HG03565 (cell line): ENCODE measurements at regions not wholly inside any gene's neighbourhood (a gene's known extent, or its start where the extent isn't known, plus 50 kb on each side); places are given as distances from the start of the nearest gene placed in this dataset.

Experiments
- ATAC-seq: cut with Tn5 transposase; IDR thresholded peaks from one replicate; pipeline ENCODE4 v1.9.1; 2021; ENCODE audit warnings: mild to moderate bottlenecking, moderate library complexity; ENCODE audit not compliant: unreplicated experiment

DNA sequence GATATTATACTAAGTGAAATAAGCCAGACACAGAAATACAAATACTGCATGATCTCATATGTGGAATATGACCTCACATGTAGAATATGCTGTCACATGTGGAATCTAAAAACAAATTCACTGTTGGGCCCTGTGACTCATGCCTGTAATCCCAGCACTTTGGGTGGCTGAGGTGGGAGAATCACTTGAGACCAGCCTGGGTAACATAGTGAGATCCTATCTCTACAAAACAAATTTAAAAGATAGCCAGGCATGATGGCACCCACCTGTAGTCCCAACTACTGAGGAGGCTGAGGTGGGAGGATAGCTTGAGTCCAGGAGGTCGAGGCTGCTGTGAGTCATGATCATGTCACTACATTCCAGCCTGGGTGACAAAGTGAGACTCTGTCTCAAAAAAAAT is 160.3 kb downstream of the PTEN start:
- no peak for ATAC-seq

DNA sequence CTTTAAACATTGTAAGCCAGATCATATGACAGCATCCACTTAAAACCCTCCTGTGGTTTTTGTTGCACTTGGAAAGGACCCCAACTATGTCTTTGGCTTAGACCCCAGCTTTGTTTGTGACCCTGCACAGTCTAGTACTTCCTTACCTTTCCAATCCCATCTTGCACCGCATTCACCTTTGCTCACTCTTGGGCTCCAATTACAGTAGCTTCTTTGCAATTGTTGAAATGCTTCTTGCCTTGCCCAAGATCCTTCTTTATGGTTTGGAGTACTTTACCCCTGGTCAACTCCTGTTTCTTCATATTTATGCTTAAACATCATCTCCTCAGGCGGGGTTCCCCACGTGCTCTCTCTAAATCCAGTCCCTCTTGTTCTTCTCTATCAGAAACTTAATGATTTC is 162.6 kb downstream of the PTEN start:
- ATAC-seq, result no peak

DNA sequence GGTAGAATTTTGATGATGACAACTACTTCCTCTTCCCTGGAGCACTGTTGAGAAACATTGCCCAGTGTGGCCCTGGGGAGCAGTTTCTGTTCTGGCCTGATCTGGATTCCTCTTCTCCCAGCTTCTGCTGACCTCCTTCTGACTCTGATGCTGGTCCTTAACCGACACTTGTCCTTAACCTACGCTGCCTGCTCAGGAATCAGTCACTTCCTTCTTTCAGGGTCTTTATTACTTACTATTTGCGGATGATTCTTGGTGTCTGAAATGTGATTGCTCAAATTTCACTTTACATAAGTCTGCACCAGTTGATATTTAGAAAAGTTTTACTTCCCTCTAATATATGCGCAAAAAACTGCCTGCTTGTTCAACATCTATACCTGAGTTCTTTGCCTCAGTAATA is 164.1 kb downstream of the PTEN start:
- no peak for ATAC-seq

DNA sequence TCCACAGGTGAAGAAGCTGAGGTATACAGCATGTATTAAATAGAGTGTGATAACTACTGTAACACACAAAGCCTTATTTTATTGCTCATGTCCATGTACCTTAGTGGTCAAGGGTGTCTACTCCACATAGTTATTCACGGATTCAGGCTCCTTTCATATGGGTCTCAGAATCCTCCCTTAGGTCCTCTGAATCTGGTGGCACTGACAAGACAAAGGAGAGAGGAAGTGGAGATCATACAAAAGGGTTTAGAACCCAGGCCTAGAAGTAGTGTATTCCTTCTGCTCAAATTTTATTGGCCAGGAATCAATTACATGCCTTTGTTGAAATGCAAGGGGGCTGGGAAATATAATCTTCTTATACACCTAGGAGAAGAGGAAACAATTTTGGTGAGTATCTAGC is 164.6 kb downstream of the PTEN start:
- ATAC-seq, result no peak

DNA sequence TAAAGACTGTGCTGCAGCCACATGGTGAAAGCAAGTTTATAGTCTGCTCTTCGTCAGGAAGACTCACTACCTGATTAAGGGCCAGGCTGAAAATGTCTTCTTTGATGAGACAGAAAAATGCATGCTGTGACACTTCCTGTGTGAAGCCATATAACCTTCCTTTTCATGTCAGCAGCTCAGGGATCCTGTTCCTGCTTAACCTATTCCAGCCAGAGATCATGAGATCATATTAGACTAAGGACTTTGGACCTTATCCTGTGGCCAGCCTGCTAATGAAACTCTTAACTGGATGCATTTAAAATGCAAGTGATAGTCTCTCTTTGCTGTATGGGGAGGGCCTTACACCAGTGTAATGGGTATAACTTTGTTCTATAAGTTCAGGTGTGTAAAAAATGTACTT is 165.2 kb downstream of the PTEN start:
- ATAC-seq, result no peak

DNA sequence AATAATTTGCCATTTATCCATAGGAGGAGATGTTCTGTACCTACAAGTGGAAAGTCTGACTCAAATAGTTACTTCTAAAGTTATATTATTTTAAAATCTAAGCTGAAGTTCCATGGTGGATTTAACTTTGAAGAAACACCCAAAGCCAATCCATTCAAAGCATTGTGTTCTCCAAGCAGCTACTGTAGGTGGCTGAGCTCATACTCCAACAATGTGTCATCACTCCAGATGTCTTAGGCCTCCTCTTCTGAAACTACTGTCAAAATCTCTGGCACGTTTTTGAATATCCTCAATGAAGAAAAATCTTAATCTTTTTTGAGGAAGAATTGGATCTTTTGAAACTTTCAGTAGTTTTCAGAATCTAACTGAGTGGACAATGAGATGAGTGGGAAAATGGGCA is 169.1 kb downstream of the PTEN start:
- no peak for ATAC-seq

DNA sequence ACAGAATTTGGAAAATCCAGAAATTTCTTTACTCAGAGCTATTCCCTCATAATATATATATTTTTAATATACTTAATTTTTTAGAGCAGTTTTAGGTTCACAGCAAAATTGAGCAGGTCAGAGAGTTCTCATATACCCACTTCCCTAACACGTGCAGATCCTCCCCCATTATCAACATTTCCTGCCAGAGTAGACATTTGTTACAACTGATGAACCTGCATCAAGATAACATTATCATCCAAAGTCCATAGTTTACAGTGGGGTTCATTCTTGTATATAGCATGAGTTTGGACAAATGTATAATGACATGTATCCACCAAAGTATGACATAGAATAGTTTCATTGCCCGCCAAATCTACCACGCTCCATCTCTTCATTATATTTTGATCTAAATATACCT is 170.0 kb downstream of the PTEN start:
- no peak for ATAC-seq

DNA sequence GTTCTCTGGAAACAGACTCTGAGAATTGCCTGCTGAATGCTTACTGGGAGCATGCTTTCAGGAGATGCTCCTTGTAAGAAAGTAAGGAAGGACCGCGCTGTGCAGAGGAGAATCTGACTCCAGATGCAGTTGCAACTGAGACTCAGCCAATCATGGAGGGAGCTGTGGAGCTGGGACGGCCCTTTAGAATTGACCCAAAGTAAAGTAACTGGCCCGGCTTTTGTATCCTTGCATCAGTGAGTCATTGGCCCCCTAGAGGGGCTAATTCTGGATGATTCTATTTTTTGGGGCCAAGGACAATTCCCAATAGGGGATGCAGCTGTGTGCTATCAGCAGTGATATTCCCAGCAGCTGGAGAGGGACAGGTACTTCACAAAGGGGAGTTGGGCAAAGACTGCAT is 170.4 kb downstream of the PTEN start:
- ATAC-seq, result no peak

DNA sequence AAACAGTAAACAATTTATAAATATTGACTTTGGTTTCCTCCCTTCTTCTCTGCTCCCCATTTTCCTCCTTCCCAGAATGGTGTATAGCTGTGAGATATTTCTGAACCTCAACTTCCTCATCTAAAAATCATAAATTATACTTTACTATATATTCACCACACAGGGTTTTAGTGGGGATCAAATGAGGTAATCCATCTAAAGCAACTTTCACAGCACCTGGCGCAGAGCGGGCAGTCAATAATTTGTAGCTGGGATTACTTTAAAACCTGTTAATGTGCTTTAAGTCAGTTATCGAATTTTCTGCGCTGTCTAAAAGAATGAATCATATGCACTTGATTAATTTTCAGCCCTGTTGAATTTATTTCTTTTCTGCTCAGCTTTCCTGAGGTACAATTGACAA is 172.7 kb downstream of the PTEN start:
- no peak for ATAC-seq

DNA sequence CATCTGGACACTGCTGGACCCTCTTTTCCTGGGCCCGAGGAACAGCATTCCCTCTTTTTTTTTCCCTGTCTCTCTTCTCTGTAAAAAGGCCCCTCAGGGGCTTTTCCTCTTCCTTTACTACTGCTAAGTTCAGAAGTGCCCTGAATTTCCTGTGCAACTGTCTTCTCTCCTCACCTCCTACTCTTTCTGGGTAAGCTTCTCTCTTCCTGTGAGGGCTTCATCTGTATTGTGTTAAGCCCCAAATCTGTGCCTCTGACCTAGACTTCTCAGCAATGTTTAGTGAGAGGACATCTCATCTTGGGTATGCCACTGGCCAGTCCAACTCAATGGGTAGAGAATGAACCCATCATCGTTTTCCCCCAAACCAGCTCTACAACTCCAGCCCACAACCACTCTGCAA is 174.2 kb downstream of the PTEN start:
- ATAC-seq, result no peak

DNA sequence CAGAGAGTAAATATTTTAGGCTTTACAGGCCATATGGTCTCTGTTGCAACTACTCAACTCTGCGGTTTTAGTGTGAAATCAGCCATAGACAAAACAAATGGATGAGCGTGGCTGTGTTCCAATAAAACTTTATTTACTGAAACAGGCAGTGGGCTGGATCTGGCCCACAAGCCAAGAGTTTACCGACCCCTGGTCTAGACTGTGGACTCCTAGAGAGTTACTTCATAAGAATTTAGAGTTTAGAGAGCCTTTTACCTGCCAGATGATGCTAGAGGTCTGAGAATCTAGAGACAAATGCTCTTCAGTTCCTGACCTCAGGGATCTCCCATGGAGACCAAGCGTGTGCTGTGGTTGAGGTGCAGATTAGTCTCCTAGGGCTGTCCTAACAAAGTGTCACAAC is 174.8 kb downstream of the PTEN start:
- no peak for ATAC-seq

DNA sequence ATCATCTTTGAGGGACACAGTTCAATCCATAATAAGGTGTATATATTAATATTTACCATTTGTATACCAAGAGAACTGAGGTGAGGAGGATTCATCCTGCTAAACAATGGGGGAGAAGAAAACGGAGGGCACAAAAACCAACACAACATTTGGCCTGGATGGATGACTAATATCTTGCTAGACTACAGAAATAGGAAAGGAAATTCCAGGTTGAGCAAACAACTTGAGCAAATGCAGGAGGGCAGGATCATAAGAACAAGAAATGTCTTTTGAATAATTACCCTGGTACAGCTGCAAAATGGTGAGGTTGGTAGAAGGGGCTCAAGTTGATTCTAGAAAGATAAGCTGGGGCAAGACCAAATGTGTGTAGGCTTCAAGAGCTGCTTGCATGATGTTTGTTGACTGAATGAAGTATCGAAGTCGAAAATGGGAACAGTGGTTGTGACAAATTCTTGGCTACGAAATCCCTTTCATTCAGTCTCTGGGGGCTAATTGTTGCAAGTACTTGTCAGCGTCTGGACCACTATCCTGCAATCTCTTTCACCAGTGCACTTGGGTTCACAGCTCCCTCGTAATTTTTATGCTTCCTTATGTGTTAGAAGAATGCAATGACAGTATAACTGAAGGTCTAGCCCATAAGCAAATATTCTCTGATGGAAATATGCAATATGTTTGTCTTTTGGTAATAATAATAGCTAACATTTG is 176.2 kb downstream of the PTEN start:
- no peak for ATAC-seq

DNA sequence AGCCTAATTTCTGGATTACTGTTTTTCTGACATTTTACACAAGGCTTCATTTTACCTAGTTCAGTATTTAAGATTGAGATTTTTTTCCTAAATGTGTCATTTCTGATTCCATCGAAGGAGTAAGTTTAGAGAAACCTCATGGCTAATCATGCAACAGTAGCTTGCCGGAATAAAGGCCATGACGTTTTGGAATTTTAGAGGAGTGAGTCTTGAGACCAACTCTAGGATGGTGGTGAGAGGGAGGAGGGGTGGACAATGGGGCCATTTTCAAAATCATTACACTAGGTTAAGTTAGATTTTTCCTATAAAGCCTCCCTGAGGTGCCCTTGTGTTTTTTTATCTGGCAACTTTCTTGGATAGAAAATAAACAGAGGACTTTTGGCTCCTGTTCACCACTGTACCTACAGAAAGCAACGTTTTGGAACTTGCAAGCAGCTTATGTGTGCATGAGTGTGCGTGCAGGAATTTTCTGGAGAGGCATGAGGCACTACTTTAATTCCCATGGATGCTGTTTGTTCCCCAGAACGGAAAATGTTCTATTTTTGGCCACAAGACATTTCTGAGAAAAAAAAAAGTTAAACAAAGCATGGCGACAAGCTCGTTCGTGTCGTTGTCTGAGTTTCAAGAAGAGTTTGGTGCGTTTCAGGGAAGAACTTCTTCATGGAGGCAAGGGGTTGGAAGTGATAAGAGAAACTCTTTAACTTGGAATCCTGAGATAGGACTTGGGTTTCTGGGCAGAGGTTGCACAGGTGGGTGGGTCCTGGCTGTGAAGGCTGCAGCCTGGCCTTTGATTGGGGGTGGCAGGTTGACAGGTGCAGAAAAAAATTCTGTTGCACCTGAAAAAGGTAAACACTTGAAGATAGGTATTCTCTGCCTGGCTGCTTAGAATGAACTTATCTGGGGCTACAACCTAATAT is 178.1 kb downstream of the PTEN start:
- ATAC-seq, result no peak

DNA sequence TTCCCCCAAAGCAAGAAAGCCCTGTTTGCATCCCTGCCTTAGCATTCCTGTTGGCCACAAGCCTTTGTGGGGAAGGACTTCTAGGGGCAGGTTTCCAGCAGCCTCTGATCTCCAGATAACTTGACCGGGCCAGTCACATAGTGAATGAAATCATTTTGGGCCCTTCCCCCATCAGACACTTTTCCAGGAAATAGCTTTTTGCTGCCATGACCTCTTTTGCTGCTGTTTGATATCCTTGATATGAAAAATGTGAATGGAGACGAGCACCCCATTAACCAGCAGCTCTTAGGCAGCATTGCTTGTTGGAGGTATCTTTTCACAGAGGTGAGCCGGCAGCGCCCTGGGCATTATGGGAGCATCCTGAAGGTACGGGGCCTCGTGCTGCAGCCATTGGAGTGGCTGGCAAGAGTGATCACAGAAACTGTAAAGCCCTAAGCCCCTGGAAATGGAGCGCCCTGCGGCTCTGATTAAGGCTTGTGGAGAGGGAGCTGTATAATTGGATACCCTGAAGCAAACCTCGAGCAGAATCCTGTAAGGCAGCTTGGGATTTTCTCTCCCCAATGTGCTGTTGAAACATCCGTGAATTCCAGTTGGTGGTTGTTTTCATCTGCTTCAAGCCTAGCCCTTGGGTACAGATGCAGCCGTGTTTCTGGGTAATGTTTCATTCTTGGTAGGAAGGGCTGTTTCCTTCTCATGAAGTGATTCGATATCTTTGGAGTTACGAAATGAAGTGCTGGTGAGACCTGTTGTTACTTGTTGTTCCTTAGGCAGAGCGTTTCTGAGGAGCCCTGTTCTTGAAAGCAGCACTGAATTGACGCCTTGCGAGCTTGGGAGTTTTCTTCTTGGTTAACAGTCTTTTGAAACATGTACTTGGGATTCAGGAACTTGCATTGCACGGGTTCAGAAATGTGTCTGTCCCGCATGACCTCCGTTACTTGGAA is 179.0 kb downstream of the PTEN start:
- no peak for ATAC-seq

DNA sequence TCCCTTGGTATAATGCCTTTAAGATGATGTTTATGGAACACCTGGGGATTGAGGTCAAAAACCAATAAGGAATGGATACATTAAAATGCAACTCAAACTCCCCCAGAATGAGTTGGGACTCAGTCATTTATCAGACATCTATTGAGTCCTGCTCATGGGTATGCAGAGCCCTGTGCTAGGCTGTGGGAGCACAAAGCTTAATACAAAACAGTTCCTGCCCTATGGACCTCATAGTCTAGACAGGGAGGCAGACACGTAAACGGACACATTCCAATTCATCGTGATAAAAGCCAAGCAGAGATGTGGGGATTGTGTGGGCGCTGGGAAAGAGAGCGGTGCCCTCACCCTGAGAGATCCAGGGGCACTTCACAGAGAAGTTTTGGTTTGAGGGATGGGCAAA is 181.7 kb downstream of the PTEN start:
- no peak for ATAC-seq

DNA sequence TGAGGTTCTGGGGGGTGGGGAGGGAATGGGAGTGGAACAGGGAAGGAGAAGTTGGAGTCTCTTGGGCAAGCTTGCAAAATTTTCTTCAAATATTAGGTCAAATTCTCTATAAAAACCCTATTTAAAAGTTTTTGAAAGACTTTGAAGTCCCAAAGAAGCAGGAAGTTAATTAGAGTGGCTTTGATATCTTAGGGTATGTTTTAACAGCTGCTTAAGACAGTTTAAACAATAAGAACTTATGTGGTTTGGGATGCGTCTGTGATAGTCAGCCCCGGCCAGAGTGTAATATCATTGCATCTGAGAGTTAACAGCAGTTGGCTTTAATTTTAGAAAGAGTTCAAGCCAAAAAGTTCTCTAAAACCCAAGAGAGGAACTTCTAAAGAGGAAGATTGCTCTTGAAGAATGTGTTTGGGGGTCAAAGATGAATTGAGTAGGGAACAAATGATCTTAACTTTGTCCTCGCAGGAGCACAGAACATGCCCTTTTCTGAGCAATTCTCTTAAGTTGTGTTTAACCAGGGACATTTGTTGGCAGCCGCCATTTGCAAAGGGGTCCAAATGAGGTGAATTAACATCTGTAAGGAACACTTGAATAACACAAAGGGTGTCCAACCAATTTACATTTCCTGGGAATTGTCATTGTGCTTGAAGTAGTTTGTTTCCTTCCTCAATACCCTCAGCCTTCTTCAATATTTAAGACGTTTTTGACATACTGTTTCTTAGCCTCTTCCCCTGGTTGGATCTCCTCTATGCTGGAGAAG is 182.4 kb downstream of the PTEN start:
- no peak for ATAC-seq

DNA sequence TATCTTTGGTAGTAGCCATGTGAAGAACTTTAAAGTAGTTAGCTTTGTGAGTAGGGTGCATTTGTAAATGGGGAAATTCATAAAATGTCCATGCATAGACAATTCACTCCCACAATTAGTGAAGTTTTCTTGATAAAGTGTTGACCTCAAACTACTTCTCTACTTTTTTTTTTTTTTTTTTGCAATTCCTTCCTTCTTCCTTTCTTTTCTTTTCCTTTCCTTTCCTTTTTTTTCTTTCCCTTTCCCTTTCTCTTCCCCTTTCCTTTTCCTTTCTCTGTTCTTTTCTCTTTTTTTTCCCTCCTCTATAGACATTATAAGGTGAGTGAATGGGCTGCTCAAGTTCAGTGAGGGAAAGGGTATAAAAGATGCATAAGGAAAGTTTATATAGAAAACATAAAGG is 184.2 kb downstream of the PTEN start:
- ATAC-seq, result no peak

DNA sequence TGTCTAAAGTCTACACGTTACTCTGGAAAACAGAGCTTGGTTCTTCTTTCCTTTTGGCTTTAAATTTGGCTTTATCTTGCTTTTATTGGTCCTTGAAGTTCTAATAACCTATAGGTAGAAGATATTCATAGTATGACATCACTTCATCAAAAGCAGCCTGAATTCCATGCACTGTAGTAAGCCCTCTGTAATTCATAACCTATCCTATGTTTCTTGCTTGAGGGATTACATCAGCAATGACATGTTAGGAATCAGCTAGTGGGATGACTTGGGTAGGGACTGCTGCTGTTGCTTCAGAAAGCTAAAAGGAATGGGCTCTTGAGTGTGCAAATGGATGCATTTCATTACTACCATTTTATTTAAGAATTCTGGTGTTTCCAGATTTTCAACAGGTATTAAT is 184.9 kb downstream of the PTEN start:
- ATAC-seq, result no peak

DNA sequence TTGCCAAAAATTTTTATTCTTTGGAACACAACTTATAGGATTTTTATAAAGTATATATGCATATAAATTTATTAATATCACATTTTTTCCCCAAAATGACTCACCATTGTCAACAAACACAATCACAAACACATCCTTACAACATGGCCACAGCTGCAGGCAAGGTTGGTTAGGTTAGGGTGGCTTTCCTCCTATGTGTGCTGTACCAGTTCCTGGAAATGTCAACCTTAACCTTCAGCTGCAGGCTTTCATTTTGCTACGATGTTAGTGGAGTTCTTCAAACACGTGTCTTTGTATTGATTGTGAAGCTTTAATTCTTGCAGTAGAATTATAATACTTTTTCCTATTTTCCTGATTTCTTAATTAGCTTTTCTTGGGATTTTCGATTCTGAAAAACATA is 185.8 kb downstream of the PTEN start:
- ATAC-seq, result no peak

DNA sequence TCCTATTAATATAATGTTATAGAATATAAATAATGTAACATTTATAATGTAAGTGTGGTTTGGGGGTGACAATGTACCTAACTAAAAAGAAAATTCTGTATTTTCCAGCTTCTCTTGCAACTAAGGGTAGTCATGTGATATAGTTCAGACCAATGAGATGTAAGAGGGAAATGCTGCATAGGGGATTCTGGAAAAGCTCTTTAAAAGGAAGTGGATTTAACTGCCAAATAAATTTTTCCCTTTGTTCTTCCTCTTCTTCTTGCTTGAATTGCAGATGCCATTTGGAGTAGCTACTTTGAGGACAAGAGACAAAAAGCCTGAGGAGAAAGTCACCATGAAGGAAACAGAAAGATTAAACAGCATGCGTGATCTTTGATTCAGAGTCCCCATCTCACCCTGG is 194.3 kb downstream of the PTEN start:
- ATAC-seq, result no peak

DNA sequence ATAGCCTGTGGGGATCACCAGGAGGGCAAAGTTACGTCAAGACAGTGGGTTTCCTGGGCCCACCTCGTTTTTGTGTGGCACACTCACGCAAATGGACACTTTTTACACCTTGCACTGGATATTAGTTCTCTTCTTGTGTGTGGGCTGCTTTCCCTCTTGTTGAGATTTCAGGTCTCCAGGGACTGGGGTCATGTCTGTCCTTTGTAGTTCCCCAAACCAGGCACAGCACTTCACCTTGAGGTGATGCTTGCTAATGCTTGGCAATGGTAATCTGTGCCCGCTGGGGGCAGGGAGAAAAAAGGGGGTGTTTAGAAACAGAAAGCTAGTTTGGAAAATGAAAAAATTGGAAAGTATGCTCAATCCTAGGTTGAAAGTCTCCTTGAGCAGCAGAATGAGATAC is 195.3 kb downstream of the PTEN start:
- no peak for ATAC-seq
